Hippocampal formation (tissue), 2 donors: ENCODE measurements at regions not wholly inside any gene's neighbourhood (a gene's known extent, or its start where the extent isn't known, plus 50 kb on each side); places are given as distances from the start of the nearest gene placed in this dataset.
"Not testable (repeated sequence)": the region's sequence is repeated elsewhere in the genome, so short reads cannot be mapped to it uniquely, and the experiment has no call there.

Experiments used
- DNase-seq, 2 donors: peaks; one replicate each; lab custom pipeline; 2025; lab: John Stamatoyannopoulos, UW

- no peak for DNase-seq
Measured at GRCh38 chr15:47885920-47886319, 168.6 kb downstream of the SEMA6D start.

GRCh38 chr15:47887241-47887800 is 170.0 kb downstream of the SEMA6D start:
- DNase-seq: no peak

- no peak for DNase-seq
Measured at GRCh38 chr15:47888385-47889100, 171.2 kb downstream of the SEMA6D start.

- no peak for DNase-seq
Measured at GRCh38 chr15:47890397-47891150, 173.3 kb downstream of the SEMA6D start.

- no peak for DNase-seq
Measured at GRCh38 chr15:47897525-47897924, 180.2 kb downstream of the SEMA6D start.

- no peak for DNase-seq
Measured at GRCh38 chr15:47900751-47901150, 183.4 kb downstream of the SEMA6D start.

GRCh38 chr15:47903368-47903767 is 186.1 kb downstream of the SEMA6D start:
- DNase-seq: no peak

- no peak for DNase-seq
Measured at GRCh38 chr15:47908486-47908885, 191.2 kb downstream of the SEMA6D start.

GRCh38 chr15:47908950-47909670 is 191.8 kb downstream of the SEMA6D start:
- no peak for DNase-seq

- not testable (repeated sequence) for DNase-seq
Measured at GRCh38 chr15:47912910-47913309, 195.6 kb downstream of the SEMA6D start.

GRCh38 chr15:47917881-47918280 is 200.6 kb downstream of the SEMA6D start:
- DNase-seq: no peak

- DNase-seq: no peak
Measured at GRCh38 chr15:47918877-47919276, 201.6 kb downstream of the SEMA6D start.

- no peak for DNase-seq
Measured at GRCh38 chr15:47924381-47924780, 196.4 kb upstream of the SLC24A5 start.

GRCh38 chr15:47929138-47929803 is 191.5 kb upstream of the SLC24A5 start:
- DNase-seq: no peak

GRCh38 chr15:47932261-47932660 is 188.5 kb upstream of the SLC24A5 start:
- DNase-seq: no peak

GRCh38 chr15:47932951-47933641 is 187.7 kb upstream of the SLC24A5 start:
- no peak for DNase-seq

- DNase-seq: no peak
Measured at GRCh38 chr15:47933865-47934264, 186.9 kb upstream of the SLC24A5 start.

- no peak for DNase-seq
Measured at GRCh38 chr15:47934342-47934741, 186.4 kb upstream of the SLC24A5 start.

GRCh38 chr15:47937834-47938233 is 183.0 kb upstream of the SLC24A5 start:
- DNase-seq: no peak

GRCh38 chr15:47944637-47945288 is 176.0 kb upstream of the SLC24A5 start:
- DNase-seq: no peak
